Smooth muscle cell (in vitro differentiated cells): ENCODE measurements at regions not wholly inside any gene's neighbourhood (a gene's known extent, or its start where the extent isn't known, plus 50 kb on each side); places are given as distances from the start of the nearest gene placed in this dataset.

ENCODE experiments used
- DNase-seq: peaks from one replicate; lab custom pipeline; 2025; ENCODE audit not compliant: unreplicated experiment; lab: John Stamatoyannopoulos, UW
- H2AFZ ChIP-seq: fragments of 200-600 bp; sonication (generic); 2 replicates; pipeline ENCODE4 v1.6.0; 2016; ENCODE audit warnings: antibody characterized with exemption, low read depth, mild to moderate bottlenecking
- H3F3A ChIP-seq: fragments of 200-600 bp; sonication (generic); 2 replicates; pipeline ENCODE4 v1.6.0; 2017; ENCODE audit warnings: antibody characterized with exemption, low read depth
- H3K27ac ChIP-seq: fragments of 200-600 bp; sonication (generic); 2 replicates; pipeline ENCODE4 v1.5.1; 2016; ENCODE audit warnings: low read depth, mild to moderate bottlenecking
- H3K27me3 ChIP-seq: fragments of 200-600 bp; sonication (generic); 2 replicates; pipeline ENCODE4 v1.6.1; 2016; ENCODE audit warnings: low read depth, mild to moderate bottlenecking
- H3K36me3 ChIP-seq: fragments of 200-600 bp; sonication (generic); 2 replicates; pipeline ENCODE4 v1.5.1; 2016; ENCODE audit warnings: low read depth
- H3K4me1 ChIP-seq: fragments of 200-600 bp; sonication (generic); 2 replicates; pipeline ENCODE4 v1.5.1; 2016; ENCODE audit warnings: low read depth
- H3K4me2 ChIP-seq: fragments of 200-600 bp; sonication (generic); 2 replicates; pipeline ENCODE4 v1.6.0; 2016; ENCODE audit warnings: mild to moderate bottlenecking
- H3K4me3 ChIP-seq: fragments of 200-600 bp; sonication (generic); 2 replicates; pipeline ENCODE4 v1.5.1; 2016; ENCODE audit warnings: mild to moderate bottlenecking
- H3K79me2 ChIP-seq: fragments of 200-600 bp; sonication (generic); 2 replicates; pipeline ENCODE4 v1.6.0; 2016; ENCODE audit warnings: low read depth, mild to moderate bottlenecking
- H3K9ac ChIP-seq: fragments of 200-600 bp; sonication (generic); 2 replicates; pipeline ENCODE4 v1.6.0; 2016; ENCODE audit warnings: low read depth
- H3K9me3 ChIP-seq: fragments of 200-600 bp; sonication (generic); replicated peaks from 2 replicates; pipeline ENCODE4 v1.5.1; 2016; ENCODE audit warnings: low read depth
- H4K20me1 ChIP-seq: fragments of 200-600 bp; sonication (generic); 2 replicates; pipeline ENCODE4 v1.6.0; 2016; ENCODE audit warnings: low read depth
- CTCF ChIP-seq: fragments of 200-600 bp; sonication (generic); IDR thresholded peaks from 2 replicates; pipeline ENCODE4 v1.5.1; 2017; ENCODE audit warnings: borderline replicate concordance, mild to moderate bottlenecking, antibody characterized with exemption; ENCODE audit not compliant: insufficient read depth, poor library complexity, severe bottlenecking
- WGBS: methylation state at CpG from one replicate; pipeline ENCODE4 v1.1.7; 2016; ENCODE audit warnings: low lambda C conversion rate; 5-methylcytosine and 5-hydroxymethylcytosine counted together

- no peaks in the 10 kb centered on the region for H3K79me2 ChIP-seq
- no peak overlapping the region for H2AFZ ChIP-seq
- no peaks in the 10 kb centered on the region for H3F3A ChIP-seq
- DNase-seq, result no peak
- peaks cover 4% of the 10 kb centered on the region for H3K27me3 ChIP-seq
- H3K36me3 ChIP-seq, result no peaks in the 10 kb centered on the region
- TF ChIP-seq CTCF, result no peak
- no peaks in the 10 kb centered on the region for H3K4me1 ChIP-seq
- no peaks in the 10 kb centered on the region for H4K20me1 ChIP-seq
- WGBS, result 89% methylated on average over 1 of the region's 1 CpG
- no peaks in the 10 kb centered on the region for H3K9me3 ChIP-seq
- H3K27ac ChIP-seq, result no peak overlapping the region
- H3K4me3 ChIP-seq, result no peak overlapping the region
- H3K9ac ChIP-seq, result no peak overlapping the region
- no peak overlapping the region for H3K4me2 ChIP-seq
Observed at GRCh38 chr2:37544591-37545031, 126.8 kb downstream of the CDC42EP3 start.

GRCh38 chr2:37549598-37549997 lies 121.8 kb downstream of the CDC42EP3 start:
- Histone ChIP-seq H3K36me3 (no peaks in the 10 kb centered on the region), H3K79me2 (no peaks in the 10 kb centered on the region), H3K9ac (no peak overlapping the region), H3K4me1 (no peaks in the 10 kb centered on the region), H2AFZ (no peak overlapping the region), H3F3A (no peaks in the 10 kb centered on the region), H3K9me3 (no peaks in the 10 kb centered on the region), H3K27ac (no peak overlapping the region), H4K20me1 (no peaks in the 10 kb centered on the region), H3K4me2 (no peak overlapping the region), H3K4me3 (no peak overlapping the region), H3K27me3 (no peaks in the 10 kb centered on the region)
- no peak for DNase-seq
- TF ChIP-seq CTCF, result no peak
- 70% methylated on average over 4 of the region's 4 CpGs for WGBS

GRCh38 chr2:37550190-37550589 lies 121.3 kb downstream of the CDC42EP3 start:
- Histone ChIP-seq H3K9me3 (no peaks in the 10 kb centered on the region), H3K27me3 (no peaks in the 10 kb centered on the region)

More at GRCh38 chr2:37550190-37550589, 121.3 kb downstream of the CDC42EP3 start:
- no peak overlapping the region for H3K9ac ChIP-seq
- TF ChIP-seq CTCF, result no peak
- no peak for DNase-seq
- H3K4me3 ChIP-seq, result no peak overlapping the region
- H3K27ac ChIP-seq, result no peak overlapping the region
- H3K4me2 ChIP-seq, result no peak overlapping the region
- no peaks in the 10 kb centered on the region for H4K20me1 ChIP-seq
- no peak overlapping the region for H2AFZ ChIP-seq
- H3K4me1 ChIP-seq, result no peaks in the 10 kb centered on the region
- no peaks in the 10 kb centered on the region for H3K36me3 ChIP-seq
- H3F3A ChIP-seq, result no peaks in the 10 kb centered on the region
- H3K79me2 ChIP-seq, result no peaks in the 10 kb centered on the region
